ENCODE measurements at regions not wholly inside any gene's neighbourhood (a gene's known extent, or its start where the extent isn't known, plus 50 kb on each side); places are given as distances from the start of the nearest gene placed in this dataset.

GRCh38 chr3:163159306-163159705, 1662.7 kb downstream of the OTOL1 start:
- Histone ChIP-seq H3K9me3 (ENCODE audit: low read depth, low read length, poor library complexity, severe bottlenecking) (peaks cover 7% of the 10 kb centered on the region), H3K27me3 (replicated peaks; ENCODE audit: insufficient read depth, low read depth, low read length, poor library complexity) (no peaks in the 10 kb centered on the region), H3K36me3 (ENCODE audit: insufficient read depth, low read length, poor library complexity, severe bottlenecking) (no peaks in the 10 kb centered on the region), H3K27ac (ENCODE audit: low read depth, low read length, poor library complexity, severe bottlenecking) (no peak overlapping the region), H3K4me3 (ENCODE audit: low read depth, low read length, poor library complexity, severe bottlenecking) (no peak overlapping the region), H3K4me1 (ENCODE audit: insufficient read depth, low read length, poor library complexity, severe bottlenecking) (no peaks in the 10 kb centered on the region)
- POLR2A ChIA-PET (ENCODE audit: low non-redundant PET) = no interaction called here
- intact Hi-C loops (cut with micrococcal nuclease; ENCODE audit: unreplicated experiment) = no loop called here
- BruUV-seq (replicated peaks) = no TSS peak
- no peak for DNase-seq (ENCODE audit: low spot score)
- CTCF ChIA-PET = no interaction called here
- TF ChIP-seq CTCF (conservative IDR thresholded peaks at IDR 0.05; ENCODE audit: low read depth, low read length) (no peak), EZH2 (IDR thresholded peaks at IDR 0.05; ENCODE audit: borderline replicate concordance, low read depth, low read length, poor library complexity, severe bottlenecking) (no peak)

- Histone ChIP-seq H3K4me3 (ENCODE audit: low read depth, low read length, poor library complexity, severe bottlenecking) (no peak overlapping the region), H3K4me1 (ENCODE audit: insufficient read depth, low read length, poor library complexity, severe bottlenecking) (no peaks in the 10 kb centered on the region), H3K27me3 (replicated peaks; ENCODE audit: insufficient read depth, low read depth, low read length, poor library complexity) (no peaks in the 10 kb centered on the region), H3K9me3 (ENCODE audit: low read depth, low read length, poor library complexity, severe bottlenecking) (no peaks in the 10 kb centered on the region), H3K27ac (ENCODE audit: low read depth, low read length, poor library complexity, severe bottlenecking) (no peak overlapping the region), H3K36me3 (ENCODE audit: insufficient read depth, low read length, poor library complexity, severe bottlenecking) (no peaks in the 10 kb centered on the region)
- intact Hi-C loops (cut with micrococcal nuclease; ENCODE audit: unreplicated experiment) = no loop called here
- CTCF ChIA-PET = no interaction called here
- no TSS peak for BruUV-seq (replicated peaks)
- DNase-seq (ENCODE audit: low spot score) = no peak
- TF ChIP-seq EZH2 (IDR thresholded peaks at IDR 0.05; ENCODE audit: borderline replicate concordance, low read depth, low read length, poor library complexity, severe bottlenecking) (no peak), CTCF (conservative IDR thresholded peaks at IDR 0.05; ENCODE audit: low read depth, low read length) (no peak)
- POLR2A ChIA-PET (ENCODE audit: low non-redundant PET) = no interaction called here
Measured at GRCh38 chr3:163139600-163139999, 1643.0 kb downstream of the OTOL1 start.

- intact Hi-C loops (cut with micrococcal nuclease; ENCODE audit: unreplicated experiment) = no loop called here
- ChIA-PET POLR2A (ENCODE audit: low non-redundant PET) (no interaction called here), CTCF (no interaction called here)
- no TSS peak for BruUV-seq (replicated peaks)
- no peak overlapping the region for H3K27ac ChIP-seq (ENCODE audit: low read depth, low read length, poor library complexity, severe bottlenecking)
- no peaks in the 10 kb centered on the region for H3K9me3 ChIP-seq (ENCODE audit: low read depth, low read length, poor library complexity, severe bottlenecking)
- no peaks in the 10 kb centered on the region for H3K4me1 ChIP-seq (ENCODE audit: insufficient read depth, low read length, poor library complexity, severe bottlenecking)
- H3K27me3 ChIP-seq (replicated peaks; ENCODE audit: insufficient read depth, low read depth, low read length, poor library complexity) = no peaks in the 10 kb centered on the region
- TF ChIP-seq EZH2 (IDR thresholded peaks at IDR 0.05; ENCODE audit: borderline replicate concordance, low read depth, low read length, poor library complexity, severe bottlenecking) (no peak), CTCF (conservative IDR thresholded peaks at IDR 0.05; ENCODE audit: low read depth, low read length) (no peak)
- DNase-seq (ENCODE audit: low spot score) = no peak
- H3K4me3 ChIP-seq (ENCODE audit: low read depth, low read length, poor library complexity, severe bottlenecking) = no peak overlapping the region
- no peaks in the 10 kb centered on the region for H3K36me3 ChIP-seq (ENCODE audit: insufficient read depth, low read length, poor library complexity, severe bottlenecking)
Measured at GRCh38 chr3:163138258-163138657, 1641.7 kb downstream of the OTOL1 start.

Measured in A673 (cell line).